Astrocyte of the cerebellum (primary cell): ENCODE measurements at regions not wholly inside any gene's neighbourhood (a gene's known extent, or its start where the extent isn't known, plus 50 kb on each side); places are given as distances from the start of the nearest gene placed in this dataset.

Experiments
- DNase-seq: peaks from one replicate; pipeline ENCODE4 v3.0.0-alpha.2; 2011; ENCODE audit warnings: low read depth
- H3K4me3 ChIP-seq: 2 replicates; pipeline ENCODE4 v1.5.1; 2011; ENCODE audit warnings: mild to moderate bottlenecking, low read depth, low read length, moderate library complexity
- CTCF ChIP-seq: IDR thresholded peaks from 2 replicates; pipeline ENCODE4 v1.5.1; 2012; ENCODE audit warnings: low read length, low read depth, moderate library complexity, mild to moderate bottlenecking; ENCODE audit errors: missing control alignments
- in situ Hi-C: cut with HindIII; loops from 2 replicates; pipeline ENCODE4 v1.10.0; 2017; ENCODE audit warnings: low sequenced_read_pairs

- TF ChIP-seq CTCF = no peak
- H3K4me3 ChIP-seq = no peak overlapping the region
- in situ Hi-C loops = no loop called here
- DNase-seq = no peak
These were observed 417.8 kb upstream of the TPM1 start for GRCh38 chr15:62624547-62625378.

- no peak overlapping the region for H3K4me3 ChIP-seq
- no peak for TF ChIP-seq CTCF
- in situ Hi-C loops = no loop called here
- DNase-seq = no peak
These were observed 417.0 kb upstream of the TPM1 start for GRCh38 chr15:62625429-62626033.

- in situ Hi-C loops = no loop called here
- no peak for TF ChIP-seq CTCF
- DNase-seq = no peak
- H3K4me3 ChIP-seq = no peak overlapping the region
These were observed 415.6 kb upstream of the TPM1 start for GRCh38 chr15:62626903-62627302.

DNA sequence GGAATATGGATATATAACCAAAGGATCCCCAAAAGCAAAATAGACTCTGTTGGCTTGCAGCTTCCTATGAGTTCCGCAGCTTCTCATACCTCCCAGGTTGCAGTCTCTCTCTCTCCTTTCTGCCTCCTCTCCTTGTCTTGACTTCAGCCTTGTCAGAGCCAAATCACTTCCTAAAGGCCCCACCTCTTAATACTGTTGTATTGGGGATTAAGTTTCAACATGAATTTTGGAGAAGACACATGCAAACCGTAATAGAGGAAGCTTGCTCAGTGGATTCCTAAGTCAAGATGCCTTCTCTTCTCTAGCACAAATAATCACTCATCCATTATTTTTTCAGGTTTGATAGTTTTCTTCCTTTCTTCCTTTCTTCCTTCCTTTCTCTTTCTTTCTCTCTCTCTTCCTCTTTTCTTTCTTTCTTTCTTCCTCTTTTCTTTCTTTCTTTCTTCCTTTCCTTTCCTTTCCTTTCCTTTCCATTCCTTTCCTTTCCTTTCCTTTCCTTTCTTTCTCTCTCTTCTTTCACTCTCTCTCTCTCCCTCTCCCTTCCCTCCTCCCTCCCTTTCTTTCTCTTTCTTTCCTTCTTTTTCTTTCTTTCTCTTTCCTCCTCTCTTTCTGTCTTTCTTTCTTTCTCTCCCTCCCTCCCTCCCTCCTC, 411.3 kb upstream of the TPM1 start:
- no peak for DNase-seq
- TF ChIP-seq CTCF = no peak
- in situ Hi-C loops = no loop called here
- no peak overlapping the region for H3K4me3 ChIP-seq

- DNase-seq = no peak
- H3K4me3 ChIP-seq = no peak overlapping the region
- no peak for TF ChIP-seq CTCF
- in situ Hi-C loops = no loop called here
These were observed 405.5 kb upstream of the TPM1 start for GRCh38 chr15:62636823-62637573.

- in situ Hi-C loops = no loop called here
- DNase-seq = no peak
- no peak for TF ChIP-seq CTCF
These were observed 405.0 kb upstream of the TPM1 start for GRCh38 chr15:62637574-62637897.

More at GRCh38 chr15:62637574-62637897, 405.0 kb upstream of the TPM1 start:
- no peak overlapping the region for H3K4me3 ChIP-seq
